Activated CD4-positive, alpha-beta T cell treated with anti-CD3 and anti-CD28 coated beads, Interleukin-2, amount 50 U/mL, for 1 hour (primary cell): ENCODE measurements at regions not wholly inside any gene's neighbourhood (a gene's known extent, or its start where the extent isn't known, plus 50 kb on each side); places are given as distances from the start of the nearest gene placed in this dataset.
"Not testable (repeated sequence)": the region's sequence is repeated elsewhere in the genome, so short reads cannot be mapped to it uniquely, and the experiment has no call there.

ENCODE experiments used
- DNase-seq: peaks from one replicate; pipeline ENCODE4 v3.0.0-alpha.2; 2020

DNA sequence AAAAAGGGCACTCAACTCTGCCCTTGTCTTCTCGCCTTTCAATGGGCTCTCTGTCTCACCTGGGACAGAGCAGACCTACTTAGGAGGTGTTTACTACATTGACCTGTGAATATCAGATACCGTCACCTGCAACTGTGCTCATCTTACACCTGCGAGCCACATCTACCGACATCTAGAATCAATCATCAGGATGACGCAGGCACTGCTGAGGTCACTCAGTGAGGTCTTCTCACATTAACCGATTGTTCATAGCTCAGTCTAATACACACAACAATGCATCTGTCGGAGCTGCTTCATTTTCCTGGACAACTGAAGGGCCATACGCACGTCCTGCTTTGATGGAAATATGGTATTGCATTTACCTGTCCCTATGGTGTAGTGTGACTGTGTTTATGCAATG is 211.9 kb downstream of the FGF9 start:
- DNase-seq = no peak

DNA sequence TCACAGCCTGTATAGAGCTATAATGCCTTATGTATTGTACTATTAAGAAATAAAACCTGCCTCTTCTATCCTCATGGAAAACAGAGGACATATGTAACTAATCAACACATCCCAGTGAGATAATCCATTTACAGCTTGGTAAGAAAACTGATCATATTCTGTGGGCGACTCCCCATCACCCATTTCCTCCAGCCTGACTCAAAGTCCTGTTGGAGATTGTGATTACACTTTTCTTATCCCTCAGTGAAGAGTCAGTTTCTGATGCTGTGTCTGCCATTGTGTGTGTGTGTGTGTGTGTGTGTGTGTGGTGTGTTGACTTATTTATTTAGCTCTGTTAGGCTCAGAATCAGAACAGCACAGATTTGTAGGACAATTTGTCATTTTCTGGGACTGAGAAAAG is 212.8 kb downstream of the FGF9 start:
- no peak for DNase-seq

DNA sequence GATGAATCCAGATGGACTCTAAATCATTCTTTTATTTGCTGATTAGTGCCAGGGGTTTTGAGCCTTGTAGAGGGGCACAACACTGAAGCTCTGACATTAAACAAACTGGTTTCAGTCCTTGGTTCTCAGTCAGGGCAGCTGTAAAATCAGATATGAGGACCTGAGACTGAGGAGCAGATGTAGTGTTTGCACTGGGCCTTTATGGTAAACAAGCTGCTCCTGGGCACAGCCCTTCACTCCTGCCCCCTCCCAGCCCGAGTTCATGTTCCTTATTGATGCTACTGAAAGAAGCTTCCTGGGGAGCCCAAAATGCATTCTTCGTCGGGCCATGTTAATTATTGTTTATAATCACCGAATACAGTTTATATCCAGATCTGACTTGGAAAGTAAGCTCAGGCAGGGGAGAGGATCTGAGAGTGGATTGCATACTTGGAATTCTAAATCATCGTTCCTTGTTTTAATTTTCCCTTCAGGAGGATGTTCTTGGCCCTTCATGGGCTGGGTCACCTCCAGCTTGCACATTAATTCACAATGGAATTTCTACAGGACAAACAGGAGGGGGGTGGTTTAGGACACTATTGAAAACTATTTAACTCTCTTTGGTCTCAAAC is 213.5 kb downstream of the FGF9 start:
- DNase-seq = no peak

DNA sequence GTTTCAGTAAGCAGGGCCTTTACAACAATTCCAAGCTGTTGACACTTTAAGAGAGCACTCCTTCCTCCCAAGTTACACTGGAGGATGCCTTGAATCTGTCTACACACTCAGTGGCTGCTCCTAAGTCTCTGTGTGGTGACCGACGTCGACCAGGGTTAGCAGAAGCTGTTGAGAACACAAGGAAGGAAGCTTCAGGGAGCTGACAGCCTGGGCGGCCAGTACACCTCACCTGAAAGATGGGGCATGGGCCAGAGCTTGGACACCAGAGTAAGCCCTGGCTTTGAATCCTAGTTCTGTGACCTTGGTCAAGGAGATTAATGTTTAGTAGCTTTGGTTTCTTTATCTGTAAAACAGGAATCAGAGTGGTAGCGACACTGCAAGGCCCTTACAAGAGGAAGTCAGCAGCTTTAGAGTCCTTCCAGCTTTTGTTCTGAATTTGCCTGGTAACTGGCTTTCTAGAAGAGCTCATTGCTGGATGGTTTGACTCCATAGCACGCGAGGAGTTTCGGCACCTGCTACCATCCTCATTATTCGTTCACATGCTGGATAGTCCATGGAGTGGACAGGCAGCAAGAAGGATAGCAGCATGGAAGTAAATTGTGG is 214.2 kb downstream of the FGF9 start:
- DNase-seq = no peak

DNA sequence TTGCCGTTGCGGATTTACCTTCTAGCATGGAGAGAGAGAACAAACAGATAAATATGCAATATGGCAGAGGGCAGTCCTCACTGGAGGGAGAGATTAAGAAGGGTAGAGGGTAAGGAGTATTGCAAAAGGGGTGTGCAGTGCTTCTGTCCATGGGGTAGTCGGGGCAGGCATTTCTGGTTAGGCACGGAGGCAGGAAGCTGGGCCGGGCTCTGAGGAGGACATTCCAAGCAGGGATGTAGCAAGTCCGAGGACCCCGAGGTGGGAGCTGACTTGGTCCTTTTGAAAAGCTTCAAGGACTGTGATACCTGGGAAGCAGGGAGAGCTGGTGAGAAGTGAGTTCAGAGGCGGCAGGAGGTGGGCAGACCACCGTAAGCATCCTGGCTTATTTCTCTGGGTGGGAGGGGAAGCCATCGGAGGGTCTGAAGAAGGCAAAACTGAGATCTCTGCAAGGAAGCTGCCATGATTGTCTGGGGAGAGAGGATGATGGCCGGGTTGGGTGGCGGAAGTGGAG is 214.9 kb downstream of the FGF9 start:
- DNase-seq = no peak

DNA sequence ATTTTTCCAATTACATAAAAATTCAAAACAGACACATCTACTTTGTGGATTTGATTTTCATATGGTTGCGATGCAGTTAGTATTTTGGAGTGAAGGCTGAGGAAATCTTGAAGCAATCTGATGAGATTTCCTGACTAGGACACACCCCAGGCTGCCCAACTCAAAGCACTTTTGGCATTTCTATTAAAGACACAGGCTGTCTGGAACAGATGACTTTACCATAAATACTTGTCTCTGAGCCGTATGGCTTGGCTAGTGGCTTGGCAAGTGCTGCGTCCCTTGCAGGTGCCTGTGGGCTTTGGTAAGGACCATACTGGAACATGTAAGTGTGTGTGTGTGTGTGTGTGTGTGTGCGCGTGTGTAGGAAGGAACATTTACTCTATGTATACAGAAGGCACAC is 218.8 kb downstream of the FGF9 start:
- DNase-seq = no peak

DNA sequence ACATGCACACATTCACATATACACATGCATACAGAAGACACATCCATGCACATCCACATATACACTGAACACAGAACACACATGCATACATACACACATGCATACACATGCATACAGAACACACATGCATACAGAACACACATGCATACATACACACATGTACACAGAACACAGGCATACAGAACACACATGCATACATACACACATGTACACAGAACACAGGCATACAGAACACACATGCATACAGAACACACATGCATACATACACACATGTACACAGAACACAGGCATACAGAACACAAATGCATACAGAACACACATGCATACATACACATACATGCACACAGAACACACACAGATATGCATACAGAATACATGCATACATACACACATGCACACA is 219.3 kb downstream of the FGF9 start:
- DNase-seq = not testable (repeated sequence)

DNA sequence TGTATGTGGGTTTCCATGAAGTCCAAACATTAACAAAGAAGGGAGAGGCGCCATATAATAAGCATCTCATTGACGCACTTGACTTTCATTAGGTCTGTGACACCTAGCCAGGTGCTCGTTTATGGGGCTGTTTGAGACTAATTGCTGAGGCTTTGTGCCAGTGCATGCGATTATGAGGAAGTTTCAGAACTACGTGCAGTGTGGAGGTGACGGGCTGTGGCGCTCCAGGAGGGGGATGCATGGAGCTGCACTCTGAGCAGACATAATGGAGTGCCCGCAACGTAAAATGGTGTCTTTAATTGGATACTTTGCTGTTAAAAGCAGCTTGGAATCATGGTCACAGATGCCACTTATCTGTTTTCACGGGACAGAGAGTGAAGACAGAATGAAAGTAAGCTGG is 223.2 kb downstream of the FGF9 start:
- DNase-seq = no peak

DNA sequence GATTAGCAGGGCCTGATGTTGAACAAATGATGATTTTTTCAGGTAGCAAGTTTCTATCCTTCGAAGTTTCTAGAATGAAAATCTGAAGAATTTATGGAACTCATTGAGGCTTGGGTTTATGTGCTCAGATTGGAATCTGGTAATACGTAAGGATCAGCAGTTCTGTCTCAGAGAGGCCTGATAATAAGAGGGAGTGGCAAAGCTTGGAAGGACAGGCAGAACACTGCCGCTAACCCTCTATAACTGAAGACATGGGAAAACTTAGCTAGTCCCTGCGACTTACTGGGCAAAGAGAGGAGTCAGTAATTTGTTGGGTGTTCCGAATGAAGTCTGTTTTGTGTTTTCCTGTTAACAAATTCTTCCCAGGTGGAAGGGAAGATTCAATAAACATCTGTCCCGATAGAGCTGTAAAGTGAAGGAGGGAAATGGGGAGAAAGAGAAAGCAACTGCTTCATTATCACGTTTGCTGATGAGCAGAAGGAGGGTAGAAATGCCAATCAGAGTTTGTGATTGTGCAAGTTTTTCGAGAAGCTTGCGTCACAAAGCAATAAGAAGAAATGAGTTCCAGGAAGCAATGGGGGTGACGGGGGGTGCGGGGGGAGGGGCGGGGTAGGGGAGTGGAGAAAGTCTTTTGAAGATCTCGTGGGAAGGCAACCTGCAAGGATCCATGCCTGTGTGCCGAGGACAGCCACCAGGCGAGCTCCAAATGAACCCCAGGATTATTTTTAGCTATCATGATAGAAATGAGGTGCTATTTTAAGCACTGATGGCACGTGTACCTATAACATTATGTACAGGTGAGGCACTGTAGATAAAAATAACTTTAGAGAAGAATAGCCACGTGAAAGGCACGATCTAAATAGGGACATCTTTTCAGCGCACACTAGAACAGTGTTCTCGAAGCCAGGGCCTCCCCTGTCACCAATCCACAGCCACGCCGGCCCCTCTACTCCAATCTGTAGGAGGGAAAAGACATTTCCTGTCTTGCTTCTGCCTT is 224.1 kb downstream of the FGF9 start:
- DNase-seq = no peak

DNA sequence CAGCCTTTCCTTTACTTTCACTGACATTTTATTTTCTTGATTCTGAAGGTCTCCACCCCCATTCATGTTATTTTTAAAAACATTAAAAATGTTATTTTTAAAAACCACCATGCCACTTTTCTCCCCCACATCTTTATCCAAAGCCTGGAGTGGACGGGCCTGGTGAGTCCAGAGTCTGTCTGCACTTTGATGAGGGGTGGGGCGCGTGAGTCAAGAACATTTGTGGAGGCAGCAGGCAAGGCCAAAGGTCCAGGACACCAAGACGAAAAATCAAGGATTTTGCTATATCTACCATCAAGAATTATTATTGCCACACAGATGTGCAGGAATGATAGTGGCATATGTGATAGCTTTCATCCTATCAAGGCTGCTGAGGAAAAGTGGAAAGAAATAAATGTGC is 224.9 kb downstream of the FGF9 start:
- DNase-seq = no peak

DNA sequence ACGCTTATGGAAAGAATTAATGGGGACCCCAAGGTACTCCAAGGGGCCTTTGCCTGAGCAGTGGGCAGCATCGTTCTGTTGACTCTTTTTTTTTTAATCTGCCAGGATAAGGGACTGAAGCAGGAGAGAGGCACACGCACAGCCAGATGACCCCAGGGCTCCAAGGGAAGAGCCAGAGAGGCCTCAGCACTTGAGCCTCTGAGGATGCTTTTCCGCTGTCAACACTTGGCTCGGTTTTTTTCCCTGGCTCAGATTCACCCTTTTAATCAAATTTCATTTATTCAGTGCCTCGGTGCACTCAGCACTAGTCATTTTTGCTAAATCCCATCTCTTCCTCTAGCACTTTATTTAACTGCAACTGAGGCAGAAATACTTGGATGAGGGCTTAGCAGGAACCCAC is 226.3 kb downstream of the FGF9 start:
- DNase-seq = no peak

DNA sequence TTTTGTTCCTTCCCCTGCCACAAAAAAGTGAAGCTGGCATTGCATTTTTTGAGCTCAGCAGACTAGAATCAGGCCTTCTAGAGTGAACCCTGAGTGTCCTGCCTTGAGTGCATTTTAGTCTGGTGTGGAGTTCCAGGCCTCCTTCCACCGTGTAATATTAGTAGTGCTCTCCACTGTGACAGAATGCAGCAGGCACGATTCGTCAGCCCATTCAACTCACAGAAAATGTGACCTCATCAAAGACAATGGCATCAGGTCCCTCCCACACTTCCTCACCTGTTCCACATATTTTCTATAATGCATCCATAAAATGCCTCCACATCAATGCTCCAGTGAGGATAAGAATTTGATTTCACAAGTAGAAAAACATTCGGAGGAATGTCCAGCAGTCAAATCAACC is 227.6 kb downstream of the FGF9 start:
- DNase-seq = no peak

DNA sequence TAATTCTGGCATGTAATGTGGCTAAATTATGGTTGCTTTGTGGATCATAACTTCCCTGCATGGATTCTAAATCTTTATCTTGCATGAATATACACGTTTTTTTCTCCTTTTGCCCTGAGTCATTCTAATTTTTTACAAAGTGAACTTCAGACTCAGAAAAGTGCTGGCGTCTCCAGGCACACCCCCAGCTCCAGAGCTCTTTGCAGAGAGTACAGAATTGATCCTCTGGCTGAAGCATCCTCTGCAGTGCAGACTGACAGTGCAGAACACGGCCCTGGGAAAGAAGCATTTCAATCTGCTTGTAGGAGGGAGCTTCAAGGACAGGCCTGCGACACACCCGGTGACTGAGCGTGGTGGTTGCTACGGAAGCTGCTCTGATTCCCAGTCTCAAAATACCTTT is 228.1 kb downstream of the FGF9 start:
- no peak for DNase-seq

DNA sequence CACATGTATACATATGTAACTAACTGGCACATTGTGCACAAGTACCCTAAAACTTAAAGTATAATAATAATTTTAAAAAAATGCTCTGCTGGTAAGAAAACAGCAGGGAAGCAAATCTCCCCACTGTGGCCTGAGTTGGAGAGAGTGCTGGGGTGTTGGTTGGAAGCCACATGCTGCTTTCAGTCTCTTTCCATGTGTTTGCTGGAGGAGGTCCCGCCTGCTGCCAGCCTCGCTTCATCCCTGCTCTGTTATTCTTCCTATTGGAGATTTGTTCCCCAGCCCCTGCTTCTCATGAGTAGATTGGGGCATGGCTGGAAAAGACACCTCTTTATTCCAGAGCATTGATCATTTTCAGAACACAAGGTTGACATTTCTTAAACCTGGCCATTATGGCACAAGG is 230.5 kb downstream of the FGF9 start:
- DNase-seq = no peak

DNA sequence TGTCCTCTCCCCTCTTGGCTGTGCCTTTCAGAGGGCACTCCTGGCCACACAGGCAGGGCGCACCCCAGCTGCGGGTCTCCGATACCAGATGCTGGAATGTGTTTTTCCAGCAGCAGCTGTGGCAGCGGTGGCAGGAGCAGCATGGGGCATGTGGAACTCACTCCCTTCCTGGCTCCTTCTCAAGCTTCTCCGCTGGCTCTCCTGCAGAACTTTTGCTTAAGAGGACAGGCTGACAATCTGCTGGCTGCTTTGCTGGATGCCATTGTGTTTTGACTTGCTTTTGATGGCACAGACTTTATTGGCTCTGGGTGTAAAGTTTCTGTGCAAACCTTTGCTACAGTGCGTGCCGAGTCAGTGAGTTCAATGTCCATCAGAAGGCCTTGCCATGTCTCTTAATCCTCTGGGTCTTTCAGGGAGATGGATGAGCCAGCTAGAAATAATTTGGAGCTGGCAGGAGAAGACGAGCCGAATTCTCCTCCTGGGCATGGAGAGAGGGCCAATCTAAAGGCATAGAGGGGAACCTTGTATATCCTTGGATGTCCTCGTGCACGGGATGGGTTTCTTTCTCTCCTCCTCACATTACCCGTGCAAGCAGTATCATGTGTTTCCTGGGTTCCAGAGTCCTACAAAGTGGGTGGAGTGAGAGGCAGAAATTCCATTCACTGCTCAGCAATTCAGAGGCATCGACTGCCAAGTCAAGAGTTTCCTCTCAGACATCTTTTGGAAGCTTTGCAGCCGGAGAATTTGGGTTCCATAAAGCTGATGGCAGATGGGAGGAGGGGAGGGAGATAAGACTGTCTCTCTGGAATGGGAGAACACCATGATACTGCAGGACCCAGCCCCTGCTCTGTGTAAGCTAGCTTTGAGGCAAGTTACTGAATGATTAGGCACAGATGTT is 231.2 kb downstream of the FGF9 start:
- no peak for DNase-seq

DNA sequence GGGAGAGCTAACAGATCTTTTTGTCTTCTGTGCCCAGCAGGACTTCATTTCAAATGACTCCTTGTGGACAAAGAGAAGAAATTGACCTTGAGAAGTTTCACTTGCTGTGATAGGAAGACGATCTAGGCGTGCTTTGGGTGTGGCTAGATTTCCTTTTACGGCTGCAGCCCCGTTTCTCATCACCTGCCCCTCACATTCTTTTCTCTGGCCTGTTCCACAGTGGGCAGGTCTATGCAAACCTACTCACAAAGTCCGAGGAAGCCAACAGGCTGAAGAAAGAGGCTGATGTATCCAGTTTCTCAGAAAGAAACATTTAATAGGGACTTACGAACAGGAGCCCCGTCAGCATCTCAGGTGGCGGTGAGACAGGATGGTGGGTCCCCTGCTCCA is 231.8 kb downstream of the FGF9 start:
- no peak for DNase-seq

DNA sequence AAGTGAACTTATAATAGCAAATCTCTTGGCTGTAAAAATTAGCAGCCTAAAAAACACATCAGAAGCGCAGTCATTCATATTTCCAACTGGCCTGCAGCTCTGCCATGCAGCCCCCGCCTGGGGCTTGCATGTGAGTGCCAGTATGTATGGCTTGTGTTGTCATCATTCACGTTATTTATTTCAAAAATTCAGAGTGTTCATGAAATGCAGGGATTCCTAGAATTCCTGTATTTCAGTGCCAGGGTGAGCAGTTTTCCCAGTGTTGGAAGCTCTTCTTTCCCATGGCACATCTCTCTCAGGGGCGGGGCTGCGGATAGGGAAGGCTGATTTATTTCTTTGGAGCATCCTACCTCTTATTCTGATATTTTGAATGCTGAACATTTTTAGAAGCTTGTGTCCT is 234.6 kb downstream of the FGF9 start:
- DNase-seq = no peak

DNA sequence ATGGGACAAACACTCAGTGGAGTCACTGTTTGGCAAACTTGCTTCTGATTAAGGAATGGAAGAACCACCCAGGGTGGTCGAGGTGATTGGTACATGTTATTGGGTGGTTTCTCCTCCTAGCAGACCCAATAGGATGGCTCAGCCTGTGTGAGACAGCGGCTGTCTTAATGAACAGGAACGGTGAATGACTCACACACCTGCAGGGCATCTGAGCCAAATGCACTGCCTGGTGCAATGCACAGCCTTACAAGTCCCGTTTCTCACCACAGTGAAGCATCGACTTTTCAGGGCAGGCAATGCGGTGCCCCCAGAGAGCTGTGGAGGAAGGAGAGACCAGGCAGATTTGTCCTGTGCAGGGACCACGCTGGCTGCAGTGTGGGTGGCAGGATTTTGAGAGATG is 238.5 kb downstream of the FGF9 start:
- DNase-seq = no peak

DNA sequence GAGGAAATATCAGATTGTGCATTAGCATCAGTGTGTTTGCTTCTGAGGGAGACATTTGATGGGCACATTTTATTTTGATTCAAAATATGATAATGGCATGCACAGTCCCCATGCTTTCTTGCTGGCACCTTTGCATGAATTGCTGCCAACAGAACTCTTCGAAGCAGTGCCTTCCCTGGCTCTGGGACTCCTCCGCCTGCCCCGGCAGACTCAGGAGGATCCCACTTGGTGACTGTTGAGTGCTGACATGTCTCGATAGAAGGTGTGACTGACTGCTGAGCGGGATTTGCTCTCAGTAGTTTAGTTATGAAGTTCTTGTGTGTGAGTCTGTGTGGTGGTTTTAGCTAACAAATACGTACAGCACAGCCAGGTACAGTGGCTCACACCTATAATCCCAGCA is 239.7 kb downstream of the FGF9 start:
- no peak for DNase-seq

DNA sequence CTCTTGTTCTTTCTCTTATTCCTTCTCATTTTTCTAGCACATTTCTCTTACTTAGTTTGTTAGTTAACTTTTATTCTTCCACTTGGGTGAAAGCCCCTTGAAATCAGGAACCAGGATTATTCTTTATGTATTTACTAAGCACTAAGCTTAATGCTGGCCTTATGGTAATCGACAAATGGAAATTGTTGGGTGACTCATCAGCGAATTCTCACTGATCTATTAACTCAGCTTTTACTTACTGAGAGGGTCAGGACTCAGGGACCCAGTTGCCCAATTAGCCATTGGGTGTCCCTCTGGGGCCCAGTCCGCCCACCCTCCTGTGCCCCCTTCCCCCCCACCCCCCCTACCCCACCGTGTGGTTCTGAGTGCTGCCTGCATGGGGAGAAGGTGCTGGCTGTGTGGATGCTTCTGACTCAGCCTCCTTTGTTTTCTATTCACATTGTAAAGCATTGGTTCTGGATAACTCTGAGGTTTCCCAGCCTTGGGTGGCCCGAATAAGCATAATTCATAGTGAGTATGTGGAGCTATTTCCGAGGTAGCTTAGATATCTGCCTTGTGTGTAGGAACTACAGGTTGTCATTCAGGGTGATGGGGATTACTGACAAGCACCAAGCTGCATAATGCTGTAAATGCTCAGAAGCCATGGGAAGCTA is 240.9 kb downstream of the FGF9 start:
- no peak for DNase-seq

DNA sequence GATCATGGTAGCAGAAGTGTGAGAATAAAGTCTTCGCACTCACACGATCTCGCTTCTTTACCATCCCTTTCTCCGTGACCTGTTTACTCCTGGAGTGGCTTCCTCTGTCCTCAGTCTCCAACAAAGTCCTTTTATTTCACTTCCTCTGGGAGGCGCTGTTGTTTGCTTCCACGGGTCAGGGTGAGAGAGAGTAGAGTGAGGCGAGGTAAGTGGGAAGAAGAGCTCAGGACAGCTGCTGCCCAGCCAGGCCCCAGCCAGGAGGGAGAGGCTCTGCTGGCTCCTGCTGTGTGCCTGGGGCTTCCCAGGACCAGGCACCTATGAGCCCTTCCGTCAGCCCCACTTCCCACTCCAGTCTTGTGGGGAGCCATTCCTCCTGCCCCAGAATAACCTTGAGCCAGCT is 242.1 kb downstream of the FGF9 start:
- no peak for DNase-seq
